ENCODE measurements at regions not wholly inside any gene's neighbourhood (a gene's known extent, or its start where the extent isn't known, plus 50 kb on each side); places are given as distances from the start of the nearest gene placed in this dataset.
"Not testable (repeated sequence)": the region's sequence is repeated elsewhere in the genome, so short reads cannot be mapped to it uniquely, and the experiment has no call there.

- TF ChIP-seq POLR2AphosphoS5 (IDR thresholded peaks at IDR 0.05): peak; percentile 44
- H3K4me3 ChIP-seq; H3K9me3 ChIP-seq; DNase-seq (ENCODE audit: low spot score); H3K27me3 ChIP-seq (replicated peaks; ENCODE audit: insufficient read depth); H3K27ac ChIP-seq; intact Hi-C loops (cut with DNase I); H3K36me3 ChIP-seq; H3K4me1 ChIP-seq (replicated peaks): not testable (repeated sequence)
- 43% methylated on average over 6 of the region's 6 CpGs for WGBS
Observed at GRCh38 chr5:21495235-21495634, 1357.9 kb downstream of the CDH12 start.

GRCh38 chr5:21494033-21494432 is 1359.1 kb downstream of the CDH12 start:
- H3K36me3 ChIP-seq; H3K4me3 ChIP-seq; H3K27ac ChIP-seq; H3K27me3 ChIP-seq (replicated peaks; ENCODE audit: insufficient read depth); intact Hi-C loops (cut with DNase I); H3K9me3 ChIP-seq; DNase-seq (ENCODE audit: low spot score); H3K4me1 ChIP-seq (replicated peaks): not testable (repeated sequence)
- 97% methylated on average over 7 of the region's 8 CpGs for WGBS

GRCh38 chr5:21491182-21491581 is 1362.0 kb downstream of the CDH12 start:
- H3K36me3 ChIP-seq; H3K9me3 ChIP-seq; H3K27ac ChIP-seq; H3K4me1 ChIP-seq (replicated peaks); DNase-seq (ENCODE audit: low spot score); H3K27me3 ChIP-seq (replicated peaks; ENCODE audit: insufficient read depth); H3K4me3 ChIP-seq; intact Hi-C loops (cut with DNase I): not testable (repeated sequence)
- WGBS: 97% methylated on average over 6 of the region's 6 CpGs

- WGBS: 95% methylated on average over 6 of the region's 6 CpGs
- H3K27ac ChIP-seq; DNase-seq (ENCODE audit: low spot score); intact Hi-C loops (cut with DNase I); H3K4me3 ChIP-seq; H3K36me3 ChIP-seq; H3K4me1 ChIP-seq (replicated peaks); H3K9me3 ChIP-seq; H3K27me3 ChIP-seq (replicated peaks; ENCODE audit: insufficient read depth): not testable (repeated sequence)
Observed at GRCh38 chr5:21488828-21489227, 1364.3 kb downstream of the CDH12 start.

GRCh38 chr5:21485458-21486000 is 1367.6 kb downstream of the CDH12 start:
- H3K27ac ChIP-seq; H3K4me1 ChIP-seq (replicated peaks); H3K36me3 ChIP-seq; DNase-seq (ENCODE audit: low spot score); H3K4me3 ChIP-seq; intact Hi-C loops (cut with DNase I); H3K9me3 ChIP-seq; H3K27me3 ChIP-seq (replicated peaks; ENCODE audit: insufficient read depth): not testable (repeated sequence)
- 96% methylated on average over 6 of the region's 7 CpGs for WGBS

- not testable (repeated sequence) for DNase-seq (ENCODE audit: low spot score); H3K27me3 ChIP-seq (replicated peaks; ENCODE audit: insufficient read depth)
- 96% methylated on average over 14 of the region's 19 CpGs for WGBS
Observed at GRCh38 chr5:21484498-21484889, 1368.7 kb downstream of the CDH12 start.

GRCh38 chr5:21483790-21484497 is 1369.2 kb downstream of the CDH12 start:
- DNase-seq (ENCODE audit: low spot score); H3K27ac ChIP-seq; H3K4me1 ChIP-seq (replicated peaks); H3K9me3 ChIP-seq; H3K27me3 ChIP-seq (replicated peaks; ENCODE audit: insufficient read depth); H3K36me3 ChIP-seq; intact Hi-C loops (cut with DNase I); H3K4me3 ChIP-seq: not testable (repeated sequence)
- 96% methylated on average over 17 of the region's 19 CpGs for WGBS

More at GRCh38 chr5:21484498-21484889, 1368.7 kb downstream of the CDH12 start:
- H3K36me3 ChIP-seq; H3K27ac ChIP-seq; H3K9me3 ChIP-seq; H3K4me1 ChIP-seq (replicated peaks); H3K4me3 ChIP-seq; intact Hi-C loops (cut with DNase I): not testable (repeated sequence)

GRCh38 chr5:21482983-21483650 is 1370.0 kb downstream of the CDH12 start:
- WGBS: 93% methylated on average over 22 of the region's 22 CpGs
- DNase-seq (ENCODE audit: low spot score); H3K4me1 ChIP-seq (replicated peaks); H3K36me3 ChIP-seq; H3K27me3 ChIP-seq (replicated peaks; ENCODE audit: insufficient read depth); H3K27ac ChIP-seq; H3K4me3 ChIP-seq; intact Hi-C loops (cut with DNase I); H3K9me3 ChIP-seq: not testable (repeated sequence)

GRCh38 chr5:21482522-21482921 is 1370.6 kb downstream of the CDH12 start:
- H3K36me3 ChIP-seq; DNase-seq (ENCODE audit: low spot score); H3K4me3 ChIP-seq; H3K27me3 ChIP-seq (replicated peaks; ENCODE audit: insufficient read depth); intact Hi-C loops (cut with DNase I); H3K27ac ChIP-seq; H3K9me3 ChIP-seq; H3K4me1 ChIP-seq (replicated peaks): not testable (repeated sequence)
- WGBS: 93% methylated on average over 13 of the region's 13 CpGs

GRCh38 chr5:21481320-21482270 is 1371.5 kb downstream of the CDH12 start:
- 91% methylated on average over 24 of the region's 24 CpGs for WGBS
- DNase-seq (ENCODE audit: low spot score); H3K27me3 ChIP-seq (replicated peaks; ENCODE audit: insufficient read depth); H3K4me3 ChIP-seq; H3K27ac ChIP-seq; H3K9me3 ChIP-seq; H3K36me3 ChIP-seq; H3K4me1 ChIP-seq (replicated peaks); intact Hi-C loops (cut with DNase I): not testable (repeated sequence)

GRCh38 chr5:21480054-21480453 is 1373.1 kb downstream of the CDH12 start:
- H3K4me1 ChIP-seq (replicated peaks); H3K27me3 ChIP-seq (replicated peaks; ENCODE audit: insufficient read depth); H3K9me3 ChIP-seq; H3K27ac ChIP-seq; H3K36me3 ChIP-seq; intact Hi-C loops (cut with DNase I); H3K4me3 ChIP-seq; DNase-seq (ENCODE audit: low spot score): not testable (repeated sequence)
- WGBS: 89% methylated on average over 4 of the region's 4 CpGs

GRCh38 chr5:21473981-21474380 is 1379.2 kb downstream of the CDH12 start:
- H3K4me3 ChIP-seq; DNase-seq (ENCODE audit: low spot score); H3K4me1 ChIP-seq (replicated peaks); H3K9me3 ChIP-seq; H3K27me3 ChIP-seq (replicated peaks; ENCODE audit: insufficient read depth); H3K36me3 ChIP-seq; H3K27ac ChIP-seq: not testable (repeated sequence)
- intact Hi-C loops (cut with DNase I): loop anchor here (10.0 kb wide), 1 partner anchor 331 kb away; no protein-coding TSS in a partner anchor
- 90% methylated on average over 6 of the region's 6 CpGs for WGBS
